HS-27A (cell line): ENCODE measurements at regions not wholly inside any gene's neighbourhood (a gene's known extent, or its start where the extent isn't known, plus 50 kb on each side); places are given as distances from the start of the nearest gene placed in this dataset.

Experiments used
- DNase-seq: peaks from one replicate; pipeline ENCODE4 v3.0.0-alpha.2; 2012; ENCODE audit warnings: low read depth, missing footprints

DNA sequence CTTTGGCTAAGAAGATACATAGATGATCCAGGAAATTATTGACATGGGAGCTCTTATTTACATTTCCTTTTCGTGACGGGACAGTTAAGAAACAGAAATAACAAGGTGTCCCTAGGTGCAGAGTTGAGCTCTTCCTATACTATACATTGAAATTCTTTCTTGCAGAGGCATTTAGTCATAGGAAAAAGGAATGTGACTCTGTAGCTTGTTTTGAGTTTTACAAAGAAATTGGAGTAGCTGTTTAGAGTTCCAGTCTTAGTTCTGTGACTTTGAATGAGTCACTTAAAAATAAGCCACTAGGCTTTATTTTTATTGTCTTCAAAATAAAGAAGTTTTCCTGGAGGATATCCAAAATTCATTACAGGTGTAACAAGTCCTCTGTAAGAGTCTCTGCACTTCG lies 723.5 kb upstream of the SGO1 start:
- DNase-seq, result peak; percentile 30

DNA sequence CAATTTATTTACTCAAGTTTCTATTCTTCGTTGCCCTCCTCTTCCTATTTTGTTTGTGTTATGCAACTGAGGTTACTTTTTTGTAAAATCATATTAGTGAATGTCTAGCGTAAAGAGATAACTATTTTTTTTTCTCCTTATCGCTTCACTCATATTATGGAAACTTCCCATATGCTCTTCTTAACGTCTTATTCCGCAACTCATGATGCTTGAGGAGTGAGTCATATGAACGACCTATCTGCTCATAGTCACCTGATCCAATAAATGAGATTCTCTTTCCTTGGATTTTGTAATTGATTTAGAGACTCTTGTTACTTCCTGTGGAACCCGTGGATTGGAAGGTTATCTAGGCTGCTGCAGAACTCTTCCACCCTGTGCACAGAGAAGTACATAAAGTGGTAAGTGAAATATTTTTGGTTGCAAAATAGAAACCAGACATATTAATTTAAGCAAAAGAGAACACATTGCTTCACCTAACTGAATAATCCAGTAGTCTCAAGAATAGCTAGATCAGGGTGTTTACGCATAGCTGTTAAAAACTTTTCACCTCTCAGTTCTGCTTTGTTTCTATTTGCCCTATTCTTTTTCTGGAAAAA lies 719.3 kb upstream of the SGO1 start:
- no peak for DNase-seq

DNA sequence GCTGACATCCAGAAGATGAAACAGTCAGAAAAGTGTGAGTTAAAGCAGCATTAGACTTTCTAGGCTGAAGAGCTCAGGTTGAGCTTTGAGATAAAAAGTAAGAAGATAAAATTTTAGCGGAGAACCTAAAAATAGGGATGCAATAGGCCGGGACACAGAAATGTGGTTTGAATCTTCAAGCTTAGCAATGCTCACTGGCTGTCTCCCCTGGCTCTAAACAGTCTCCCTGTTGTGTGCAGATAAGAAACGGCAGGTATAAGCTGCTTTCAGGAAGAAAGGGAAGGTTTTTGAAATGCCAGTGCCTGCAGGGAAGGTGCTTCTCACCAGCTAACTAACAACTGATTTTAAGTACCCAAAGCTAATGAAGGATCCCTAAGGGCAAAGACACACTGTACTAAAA lies 718.7 kb upstream of the SGO1 start:
- no peak for DNase-seq

DNA sequence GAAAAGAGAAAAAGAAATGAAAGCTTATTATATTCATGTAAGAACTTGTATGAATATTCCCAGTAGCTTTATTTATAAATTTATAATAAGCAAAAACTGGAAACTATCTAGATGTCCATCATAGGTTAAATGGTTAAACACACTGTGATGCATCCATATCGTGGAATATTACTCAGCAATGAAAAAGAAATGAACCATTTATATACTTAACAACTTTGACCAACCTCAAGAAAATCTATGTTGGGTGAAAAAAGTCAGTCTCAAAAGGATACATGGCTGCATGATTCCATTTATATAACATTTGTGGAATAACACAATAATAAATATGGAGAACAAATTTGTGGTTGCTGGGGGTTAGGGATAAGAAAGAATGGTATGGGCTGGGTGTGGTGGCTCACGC lies 713.0 kb upstream of the SGO1 start:
- DNase-seq, result no peak

DNA sequence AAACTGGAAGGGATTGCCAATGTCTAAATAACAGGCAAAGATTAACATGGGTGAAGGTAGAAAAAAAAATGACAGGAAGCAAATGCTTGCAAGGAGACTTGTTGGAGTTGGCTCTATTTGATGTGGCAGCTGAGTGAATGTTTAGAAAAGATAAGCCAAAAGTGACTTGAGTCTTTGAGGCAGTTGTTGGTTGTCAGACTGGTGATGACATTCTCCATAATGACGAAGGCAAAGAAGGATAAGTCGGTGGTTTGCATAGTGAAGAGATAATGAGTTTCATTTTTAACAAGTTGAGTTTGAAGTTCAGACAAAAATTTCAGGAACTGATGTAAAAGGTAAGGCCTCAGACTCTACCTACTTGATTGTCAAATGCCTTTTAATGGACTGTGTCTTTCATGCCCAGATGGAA lies 704.1 kb upstream of the SGO1 start:
- no peak for DNase-seq

DNA sequence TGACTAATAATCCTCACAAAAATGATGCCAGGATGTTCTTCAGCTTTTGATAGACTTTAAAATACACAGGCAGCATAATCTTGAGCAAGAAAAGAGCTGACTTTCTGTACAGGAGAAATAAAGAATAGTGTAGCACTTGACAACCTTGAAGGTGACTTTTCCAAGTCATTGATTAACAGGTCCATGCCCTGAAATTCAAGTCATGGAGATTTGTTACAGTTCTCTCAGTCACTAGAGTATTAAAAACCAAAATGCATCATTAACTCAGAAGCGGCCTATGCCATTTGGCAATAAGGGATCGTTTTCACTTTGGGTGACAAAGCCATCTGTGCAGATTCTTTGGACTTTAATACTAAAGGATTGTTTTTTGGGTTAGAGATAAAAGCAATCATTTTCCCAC lies 692.7 kb upstream of the SGO1 start:
- DNase-seq, result no peak

DNA sequence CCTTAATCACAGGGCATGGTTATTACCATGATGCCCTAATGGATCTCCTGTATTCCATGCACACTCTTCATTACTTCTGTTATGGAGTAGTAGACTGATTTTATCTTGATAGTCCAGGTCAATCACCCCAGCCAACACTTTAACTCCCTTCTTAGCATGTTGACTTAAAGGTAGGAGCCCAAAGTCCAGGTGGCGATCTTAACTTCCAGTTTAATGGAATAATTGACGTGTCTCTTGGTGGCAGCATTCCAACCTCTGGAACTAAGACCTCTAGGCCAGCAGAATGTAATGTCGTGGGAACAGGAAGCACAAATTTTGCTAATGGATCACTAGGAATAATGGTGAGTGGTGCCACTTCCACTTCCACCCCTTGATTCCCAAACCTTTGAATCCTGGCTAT lies 687.2 kb upstream of the SGO1 start:
- no peak for DNase-seq

DNA sequence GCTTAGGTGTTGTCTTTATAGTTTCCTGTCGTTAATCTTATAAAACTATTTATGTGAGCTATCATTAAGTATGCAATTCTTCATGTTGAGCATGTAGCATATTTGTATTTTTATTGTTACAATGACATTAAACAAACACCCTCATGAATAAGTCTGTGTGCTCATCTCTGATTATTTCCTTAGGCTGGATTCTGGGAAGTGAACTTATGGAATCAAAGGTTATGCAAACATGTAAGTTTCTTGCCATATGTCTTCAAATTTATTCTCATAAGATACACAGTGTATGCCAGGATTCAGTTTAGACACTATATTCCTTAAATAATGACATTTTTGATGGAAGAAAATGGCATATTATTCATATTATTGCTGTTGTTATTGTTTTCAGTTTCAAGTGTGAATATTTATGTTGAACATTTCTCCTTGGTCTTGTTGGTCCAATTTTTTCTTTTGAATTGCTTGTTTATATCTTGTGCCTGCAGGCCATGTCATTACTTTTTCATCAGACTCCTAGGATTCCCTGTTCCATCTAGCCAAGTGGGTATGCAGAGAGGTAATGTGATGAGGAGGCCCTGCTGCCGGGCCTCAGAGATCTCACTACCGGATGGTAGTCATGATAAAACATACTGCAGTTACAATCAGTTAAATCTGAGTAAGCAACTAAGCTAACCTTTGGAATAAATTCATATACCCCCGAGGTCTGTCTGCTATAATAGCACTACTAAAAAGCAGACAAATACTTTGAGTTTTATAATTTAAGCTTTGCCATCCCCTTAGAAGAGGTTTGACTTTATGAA lies 684.3 kb upstream of the SGO1 start:
- no peak for DNase-seq

DNA sequence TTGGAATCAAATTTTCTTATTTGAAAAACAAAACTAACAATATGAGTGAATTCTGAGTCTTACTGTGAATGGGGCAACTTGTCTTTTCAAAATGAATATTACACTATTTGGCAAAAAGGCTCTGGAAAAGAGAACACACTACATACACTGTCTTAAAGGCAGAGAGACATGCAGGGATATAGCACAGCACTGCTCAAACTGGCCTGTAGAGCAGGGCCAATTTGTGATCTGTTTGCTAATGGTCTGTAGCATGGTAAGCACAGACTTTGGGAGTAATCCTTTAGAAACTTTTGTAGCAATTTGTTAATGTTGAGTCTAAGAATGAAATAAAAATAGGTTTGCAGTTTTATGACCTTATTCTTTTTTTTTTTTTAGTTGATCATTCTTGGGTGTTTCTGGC lies 679.8 kb upstream of the SGO1 start:
- DNase-seq, result no peak

DNA sequence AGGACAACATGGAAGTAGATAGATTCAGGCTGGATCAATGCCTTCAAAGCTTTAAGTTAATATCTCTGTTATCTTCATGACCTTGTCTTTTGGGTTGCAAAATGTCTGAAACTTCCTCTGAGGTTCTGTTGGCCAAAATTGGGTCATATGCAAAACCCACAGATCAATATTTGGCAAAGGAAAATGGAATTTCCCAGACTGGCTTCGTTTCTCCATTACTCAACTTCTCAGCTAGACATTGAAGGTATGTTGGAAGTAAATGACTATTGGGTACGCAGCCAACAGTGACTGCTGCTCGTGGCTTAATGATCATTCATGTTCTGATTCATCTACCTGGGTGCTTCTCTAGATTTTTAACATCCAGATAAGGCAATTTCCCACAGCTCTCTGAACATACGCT lies 675.4 kb upstream of the SGO1 start:
- DNase-seq, result no peak

DNA sequence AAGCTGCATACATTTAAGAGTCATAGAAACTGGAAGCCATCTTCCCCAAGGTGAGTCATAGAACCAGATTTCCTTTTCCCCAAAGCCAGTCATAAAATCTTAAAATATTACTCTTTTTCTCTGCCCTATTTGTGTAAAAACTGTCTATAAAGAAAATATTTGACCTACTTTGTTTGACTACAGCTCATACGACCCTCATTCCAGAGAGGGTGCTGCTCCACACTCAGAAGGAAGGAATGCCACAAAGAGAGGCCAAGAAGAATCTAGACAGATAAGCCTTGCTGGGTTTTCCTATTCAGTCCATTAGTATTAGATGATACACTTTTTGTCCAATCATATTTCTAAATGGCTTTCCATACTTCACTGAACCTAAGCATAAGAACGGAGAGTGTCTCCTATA lies 671.6 kb upstream of the SGO1 start:
- peak; percentile 84 for DNase-seq

DNA sequence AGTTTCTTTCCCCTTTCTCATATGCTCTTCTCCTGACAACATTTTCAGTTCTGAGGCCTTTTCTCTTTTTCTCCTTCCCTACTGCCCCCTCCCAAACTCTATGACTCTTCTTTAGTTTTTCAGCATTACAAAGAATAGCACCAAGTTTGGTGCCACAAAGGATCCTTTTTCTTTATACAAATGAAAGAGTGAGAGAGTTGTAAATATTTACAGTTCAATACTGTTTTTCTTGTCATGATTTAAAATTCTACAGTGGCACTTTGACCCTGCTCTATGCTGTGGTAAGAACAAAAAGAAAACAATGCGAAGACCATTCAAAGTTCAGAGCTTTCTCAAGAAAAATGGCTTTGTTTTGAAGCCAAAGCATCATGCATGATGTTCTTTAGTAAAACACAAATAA lies 667.9 kb upstream of the SGO1 start:
- no peak for DNase-seq

DNA sequence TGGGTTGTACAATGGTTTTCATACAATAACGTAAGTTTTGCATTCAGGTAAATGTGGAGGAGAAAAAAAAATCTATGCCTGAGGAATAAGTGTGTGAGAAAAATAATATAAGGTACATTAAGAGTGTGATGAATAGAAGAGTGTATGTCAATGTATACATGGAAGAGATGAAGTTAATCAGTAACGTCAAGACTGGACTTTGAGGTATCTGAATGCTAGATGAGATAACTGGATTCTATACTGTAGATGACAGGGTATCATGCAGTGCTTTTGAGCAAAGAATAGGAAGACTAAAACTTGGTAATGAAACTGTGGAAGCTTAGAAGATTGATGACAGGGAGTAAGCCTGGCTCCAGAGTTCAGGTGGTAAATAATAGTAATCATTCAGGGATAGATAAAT lies 666.7 kb upstream of the SGO1 start:
- DNase-seq, result no peak

DNA sequence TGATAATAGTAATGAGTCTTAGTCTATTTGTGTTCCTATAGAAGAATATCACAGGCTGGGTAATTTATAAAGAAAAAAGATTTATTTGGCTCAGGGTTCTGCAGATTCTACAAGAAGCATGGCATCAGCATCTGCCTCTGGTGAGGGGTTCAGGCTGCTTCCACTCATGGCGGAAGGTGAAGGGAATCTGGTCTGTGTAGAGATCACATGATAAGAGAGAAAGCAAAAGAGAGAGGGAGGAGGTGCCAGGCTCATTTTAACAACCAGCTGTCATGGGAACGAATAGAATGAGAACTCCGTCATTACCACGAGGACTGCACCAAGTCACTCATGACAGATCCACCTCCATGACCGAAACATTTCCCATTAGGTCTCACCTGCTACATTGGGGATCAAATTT lies 664.0 kb upstream of the SGO1 start:
- no peak for DNase-seq

DNA sequence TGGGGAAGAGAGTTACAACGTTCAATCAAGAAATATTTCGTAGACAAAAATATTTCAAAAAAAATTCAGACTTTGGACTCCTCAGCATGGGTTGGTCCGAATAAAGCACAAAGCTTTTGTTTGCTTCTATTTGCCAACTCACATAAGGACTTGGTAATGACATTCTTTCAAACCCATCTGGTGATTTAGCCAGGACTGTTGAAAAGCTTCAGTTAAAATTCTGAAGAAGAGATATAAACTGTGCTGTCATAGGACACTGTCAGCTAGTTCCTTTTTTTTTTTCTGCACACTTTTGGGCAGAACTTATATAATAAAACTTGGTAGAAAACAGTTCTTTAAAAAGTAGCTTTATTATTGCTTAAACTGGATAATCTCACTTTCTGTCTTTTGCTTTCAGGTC lies 660.8 kb upstream of the SGO1 start:
- DNase-seq, result no peak

DNA sequence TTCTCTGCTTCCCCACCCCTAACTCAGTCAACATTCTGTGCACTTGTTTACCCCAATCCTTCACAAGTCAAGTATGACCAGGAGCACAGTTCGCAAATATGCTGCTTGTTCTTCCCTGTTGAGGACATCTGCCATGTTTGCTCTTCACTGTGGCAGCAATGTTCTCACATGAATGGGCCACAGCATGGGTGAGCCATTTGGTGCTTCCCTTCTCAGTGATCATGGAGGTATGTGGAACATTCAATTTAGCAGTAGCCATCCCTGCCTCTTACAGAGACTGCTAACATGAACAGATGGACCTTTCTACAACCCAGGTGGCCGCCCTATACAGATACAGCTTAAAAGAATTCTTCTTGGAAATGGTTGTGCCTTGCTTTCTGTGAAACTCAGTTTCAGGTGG lies 660.1 kb upstream of the SGO1 start:
- DNase-seq, result no peak

DNA sequence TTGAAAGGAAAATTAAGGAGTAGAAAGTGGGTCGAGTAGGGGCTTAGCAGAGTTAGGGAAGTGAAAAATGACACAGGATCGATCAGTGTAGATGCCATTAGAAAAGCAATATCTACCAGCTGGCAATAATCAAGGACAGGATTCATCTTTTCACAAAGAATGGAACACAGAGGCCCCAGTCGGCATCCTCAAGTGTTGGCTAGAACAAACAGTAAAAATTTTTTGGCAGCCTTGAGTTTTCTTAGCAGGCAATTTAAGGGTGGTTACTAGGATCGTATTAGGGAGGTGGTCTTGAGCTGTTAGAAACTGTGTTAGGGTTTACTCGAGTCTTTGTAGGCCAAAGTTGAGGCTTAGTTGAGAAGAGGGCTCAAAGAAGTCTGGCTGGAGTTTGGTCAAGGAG lies 658.8 kb upstream of the SGO1 start:
- no peak for DNase-seq

DNA sequence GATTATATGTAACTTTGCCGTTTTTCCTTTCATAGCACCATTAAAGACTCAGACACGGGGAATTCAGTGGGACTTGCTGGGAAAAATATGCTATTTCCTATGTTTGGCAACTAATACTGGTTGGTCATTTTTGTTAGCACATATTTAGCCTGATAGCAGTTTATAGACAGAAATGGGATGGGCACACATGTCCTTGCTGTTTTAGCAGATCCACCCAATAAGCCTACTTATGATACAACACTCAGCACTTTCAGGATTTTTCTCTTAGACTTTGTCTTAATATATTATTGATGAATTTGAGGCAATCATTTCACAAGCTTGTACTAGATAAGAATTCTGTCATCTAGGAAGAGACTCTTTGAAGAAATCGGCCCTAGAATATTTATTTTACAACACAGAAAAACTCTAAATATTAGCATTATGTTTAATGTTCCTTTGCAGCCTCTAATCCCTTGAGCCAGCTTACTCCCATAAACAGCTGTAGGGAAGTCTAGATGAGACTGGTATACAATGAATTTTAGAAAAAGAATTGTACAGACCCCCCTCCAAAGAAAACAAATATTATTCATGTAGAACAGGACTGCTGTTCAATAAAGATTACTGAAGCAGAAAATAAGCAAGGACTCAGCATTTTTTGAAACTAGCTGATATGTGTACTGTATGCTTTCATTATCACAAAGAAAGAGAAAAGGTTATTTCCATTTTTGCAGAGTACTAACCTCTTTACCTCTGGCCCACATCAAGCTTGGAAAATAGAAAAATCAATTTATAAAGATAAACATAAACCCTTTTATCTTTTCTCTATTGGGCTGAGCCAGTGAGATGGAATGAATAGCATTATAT lies 656.8 kb upstream of the SGO1 start:
- no peak for DNase-seq

DNA sequence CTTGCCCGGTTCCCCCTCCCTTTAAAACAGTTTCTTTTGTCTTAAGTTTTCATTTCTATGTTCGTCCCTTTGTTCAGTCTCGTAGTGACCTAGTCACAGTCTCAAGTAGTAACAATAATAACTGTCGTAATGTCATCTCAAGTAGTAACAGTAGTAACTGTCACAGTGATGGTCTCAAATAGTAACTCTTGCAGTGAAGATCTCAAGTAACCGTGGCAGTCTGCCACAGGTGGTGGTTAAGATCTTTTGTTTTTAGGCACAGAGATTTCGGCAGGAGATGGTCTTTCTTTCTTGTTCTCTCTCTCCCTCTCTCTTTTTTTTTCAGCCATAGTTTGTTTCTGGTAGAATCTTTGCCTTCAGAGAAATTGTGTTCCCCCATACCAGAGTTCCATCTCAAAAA lies 656.0 kb upstream of the SGO1 start:
- DNase-seq, result no peak

DNA sequence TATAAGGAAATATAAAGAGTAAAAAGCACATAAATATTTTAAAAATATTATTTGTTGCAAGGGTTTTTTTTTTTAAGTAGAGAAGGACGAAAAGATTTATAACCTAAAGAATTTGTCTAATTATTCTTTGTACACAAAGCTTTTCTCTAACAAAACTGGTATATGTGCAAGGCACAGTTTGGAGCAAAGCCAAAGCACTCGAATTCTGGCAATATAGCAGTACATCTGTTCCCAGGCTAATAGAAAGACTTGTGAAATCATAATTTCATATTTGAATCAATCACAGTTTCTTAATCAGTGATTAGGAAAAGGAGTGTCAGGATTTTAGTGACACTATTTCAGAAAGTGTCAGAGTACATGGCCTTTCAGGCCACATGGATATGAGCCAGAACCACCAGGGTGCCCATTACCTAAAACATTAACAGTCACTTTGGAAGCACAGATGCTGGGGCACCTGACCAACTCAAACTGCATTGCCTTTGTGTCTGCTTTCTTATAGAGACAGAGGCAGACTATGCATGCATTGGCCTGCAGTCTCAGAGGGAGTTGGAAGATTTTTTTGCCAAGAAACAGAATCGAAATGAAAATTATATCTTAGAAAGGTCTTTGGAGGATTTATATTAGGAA lies 651.8 kb upstream of the SGO1 start:
- DNase-seq, result no peak

DNA sequence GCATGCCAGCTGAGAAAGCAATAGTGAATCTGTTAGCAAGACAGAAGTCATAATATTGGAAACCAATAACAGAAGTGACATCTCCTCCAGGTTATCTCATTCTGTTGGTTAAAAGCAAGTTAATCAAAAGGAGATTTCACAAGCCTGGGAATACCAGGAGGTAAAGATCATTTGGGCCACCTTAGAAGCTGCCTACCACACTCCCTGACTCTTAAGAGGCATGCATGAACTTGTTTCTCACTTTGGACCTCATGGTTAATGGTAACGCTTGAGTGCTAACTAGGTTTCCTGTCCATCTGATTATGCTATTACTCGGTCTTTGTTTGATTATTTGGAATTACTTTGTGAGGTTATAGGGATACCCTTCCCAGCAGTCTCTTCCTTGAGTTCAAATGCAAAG lies 650.8 kb upstream of the SGO1 start:
- DNase-seq, result no peak

DNA sequence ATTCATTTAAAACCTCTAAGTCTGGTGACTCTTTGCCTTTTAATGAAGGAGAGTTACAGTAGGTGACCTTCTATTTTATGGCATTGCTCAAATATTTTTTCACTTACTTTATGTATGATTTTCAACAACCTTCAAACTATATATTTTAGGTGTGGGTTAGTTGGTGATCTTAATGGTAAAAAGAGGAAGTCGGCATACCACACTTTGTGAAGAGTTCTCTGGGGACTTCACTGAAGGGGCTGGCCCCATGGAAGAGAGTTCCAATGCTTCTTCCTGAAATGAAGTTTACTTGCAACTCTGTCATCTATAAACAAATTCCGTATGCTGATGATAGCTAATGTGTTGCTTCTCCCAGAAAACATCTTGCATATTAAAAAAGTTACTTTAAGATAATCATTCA lies 647.0 kb upstream of the SGO1 start:
- no peak for DNase-seq

DNA sequence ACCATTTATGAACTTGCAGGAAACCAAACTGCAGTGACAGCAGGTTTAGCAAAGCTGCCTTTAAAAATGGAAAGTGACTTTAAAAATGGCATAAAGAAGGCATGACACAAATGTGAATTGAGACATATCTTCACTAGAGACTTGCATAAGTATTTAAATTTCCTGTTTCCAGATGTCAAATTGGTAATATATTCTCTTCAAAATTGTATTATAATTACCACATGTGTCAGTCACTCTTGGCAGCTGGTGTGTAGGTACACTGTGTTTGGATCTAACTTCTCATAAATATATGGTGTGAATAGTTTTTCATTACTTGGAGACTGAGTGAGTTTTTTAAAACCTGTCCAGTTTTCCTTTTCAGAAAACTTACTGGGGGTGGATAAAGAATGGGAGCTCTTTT lies 636.2 kb upstream of the SGO1 start:
- no peak for DNase-seq
